ENCODE measurements at regions not wholly inside any gene's neighbourhood (a gene's known extent, or its start where the extent isn't known, plus 50 kb on each side); places are given as distances from the start of the nearest gene placed in this dataset.

DNA sequence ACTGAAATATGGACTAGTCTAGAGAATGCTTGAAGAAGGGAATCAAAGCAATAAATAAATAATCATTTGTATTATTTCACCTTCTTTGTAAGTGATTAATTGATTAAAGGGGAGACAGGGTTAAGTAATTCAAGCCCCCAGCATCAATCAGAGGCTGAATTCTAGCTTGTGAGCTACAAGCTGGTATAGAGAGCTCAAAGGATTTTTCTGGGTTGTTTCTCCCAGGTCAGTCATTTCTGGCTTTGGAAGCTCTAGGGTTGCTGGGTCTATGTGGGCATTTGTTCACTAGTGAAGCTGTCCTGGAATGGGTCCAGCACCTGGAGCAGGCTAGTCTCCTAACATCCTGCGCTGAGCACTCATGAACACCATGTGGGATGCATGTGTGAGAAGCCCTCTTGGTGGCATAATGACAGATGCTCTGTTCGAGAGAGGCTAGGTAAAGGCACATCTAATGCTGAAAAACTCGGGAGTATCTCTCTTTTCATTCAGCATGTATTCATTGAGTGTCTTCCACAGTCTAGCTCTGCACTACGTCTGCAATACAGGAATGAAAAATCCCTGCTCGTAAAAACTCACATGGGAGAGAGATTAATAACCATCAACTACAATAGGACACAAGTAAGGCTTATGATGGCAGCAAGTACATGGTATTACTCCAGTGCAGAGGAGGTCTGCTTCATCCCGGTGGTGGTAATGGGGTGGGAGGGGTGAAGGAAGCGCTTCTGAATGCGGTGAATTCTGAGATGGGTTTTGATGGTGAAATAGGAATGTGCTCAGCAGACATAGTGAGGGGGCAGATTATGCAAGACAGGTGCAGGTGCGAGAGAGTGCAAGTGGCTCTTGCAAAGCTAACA lies 68.0 kb upstream of the NRP1 start:
- no peak overlapping the region for H2BK20ac ChIP-seq (ENCODE audit: low read length)
- ChIA-PET CTCF (ENCODE audit: partially characterized antibody) (interaction anchor here (0.6 kb wide), 1 partner anchor 353 kb away, joined by 3 read pairs; no protein-coding TSS in a partner anchor), POLR2A (ENCODE audit: partially characterized antibody) (no interaction called here)
- H3K14ac ChIP-seq (ENCODE audit: insufficient read length), result no peak overlapping the region
- H3K56ac ChIP-seq (replicated peaks; ENCODE audit: insufficient read length, low read depth, low read length), result no peak overlapping the region
- no peaks in the 10 kb centered on the region for H3K4me1 ChIP-seq (replicated peaks in 1 of 4; ENCODE audit: control insufficient read depth in 3 of 4, insufficient read depth in 4 of 4, low read length in 3 of 4)
- 83% methylated on average over 9 of the region's 9 CpGs; no CpG with 5 or more reads in 1 of the 2 experiments for WGBS, 2 experiments (ENCODE audit: extremely low coverage in 1 of 2, insufficient coverage in 1 of 2, insufficient read length in 1 of 2, insufficient replicate concordance in 2 of 2, low coverage in 1 of 2, low lambda C conversion rate in 2 of 2, missing lambda C conversion rate in 1 of 2)
- H3K23ac ChIP-seq (ENCODE audit: insufficient read length), result no peak overlapping the region
- H3K23me2 ChIP-seq (ENCODE audit: low read depth, low read length), result no peaks in the 10 kb centered on the region
- no peaks in the 10 kb centered on the region for H4K20me1 ChIP-seq (replicated peaks in 1 of 2; ENCODE audit: control insufficient read depth in 1 of 2, insufficient read depth in 2 of 2, low read length in 2 of 2)
- H3K79me2 ChIP-seq (ENCODE audit: control insufficient read depth in 1 of 2, insufficient read depth in 2 of 2, low read length in 2 of 2), result 0 out of 4 replicates have a peak, but pooled peaks cover 0 to 3% of the 10 kb centered on the region in 2 experiments
- H3K36me3 ChIP-seq (ENCODE audit: control insufficient read depth in 2 of 4, insufficient read depth in 4 of 4, low read length in 3 of 4), result no peaks in the 10 kb centered on the region
- H3K27ac ChIP-seq (ENCODE audit: low read depth, low read length), result no peak overlapping the region
- H4K5ac ChIP-seq (ENCODE audit: insufficient read length, low read depth, low read length), result no peak overlapping the region
- H3K27me3 ChIP-seq (replicated peaks in 1 of 4; ENCODE audit: control insufficient read depth in 3 of 4, extremely low read depth in 1 of 4, insufficient read depth in 3 of 4, low read length in 3 of 4), result peaks cover 0 to 1% (median 0%) of the 10 kb centered on the region in 4 experiments; a peak in 1 of 7 replicates
- no peak overlapping the region for H2BK120ac ChIP-seq (replicated peaks; ENCODE audit: low read depth, low read length)
- FAIRE-seq, result no peak
- H3K9ac ChIP-seq (replicated peaks in 1 of 4; ENCODE audit: extremely low read depth in 1 of 4, low read depth in 3 of 4, low read length in 3 of 4), result no peak overlapping the region
- no peak overlapping the region for H4K91ac ChIP-seq (replicated peaks; ENCODE audit: insufficient read length, low read length)
- no peak overlapping the region for H3K4ac ChIP-seq (replicated peaks; ENCODE audit: insufficient read length, low read depth, low read length)
- H2AFZ ChIP-seq (ENCODE audit: low read length), result no peak overlapping the region
- H3K9me3 ChIP-seq (ENCODE audit: insufficient read depth in 2 of 2, low read depth in 1 of 2, low read length in 1 of 2), result no peaks in the 10 kb centered on the region
- H2BK12ac ChIP-seq (ENCODE audit: low read depth, low read length), result no peak overlapping the region
- H3K18ac ChIP-seq (ENCODE audit: extremely low read depth, low read length), result no peak overlapping the region
- no peak overlapping the region for H2BK15ac ChIP-seq (ENCODE audit: low read length)
- H2BK5ac ChIP-seq (ENCODE audit: low read depth, low read length), result no peak overlapping the region
- H3K4me3 ChIP-seq (ENCODE audit: extremely low read depth in 1 of 4, insufficient read depth in 2 of 4, low read depth in 3 of 4, low read length in 4 of 4), result no peak overlapping the region
- no peaks in the 10 kb centered on the region for H3K79me1 ChIP-seq (ENCODE audit: low read depth, low read length)
- no peak overlapping the region for H4K8ac ChIP-seq (ENCODE audit: extremely low read depth, insufficient read depth, low read length)
- DNase-seq (ENCODE audit: low read depth in 1 of 2, low spot score in 2 of 2), result no peak
- H3K4me2 ChIP-seq (ENCODE audit: insufficient read depth in 1 of 2, low read depth in 2 of 2, low read length in 2 of 2), result no peak overlapping the region; a peak in 1 of 4 replicates
- no peak overlapping the region for H2AK5ac ChIP-seq (ENCODE audit: low read depth, low read length)
- TF ChIP-seq KDM5A (IDR thresholded peaks at IDR 0.05; ENCODE audit: low read length) (no peak), SP4 (IDR thresholded peaks at IDR 0.05; ENCODE audit: low read length) (no peak), BCL11A (IDR thresholded peaks at IDR 0.05; ENCODE audit: low read depth in 2 of 2, low read length in 2 of 2) (no peak), SIN3A (conservative IDR thresholded peaks at IDR 0.05 in 1 of 2, IDR thresholded peaks at IDR 0.05 in 1 of 2; ENCODE audit: low read depth in 1 of 2, low read length in 2 of 2) (no peak), JUND (IDR thresholded peaks at IDR 0.05; ENCODE audit: low read length) (no peak), HDAC6 (IDR thresholded peaks at IDR 0.05; ENCODE audit: low read depth, low read length) (no peak), TCF12 (IDR thresholded peaks at IDR 0.05; ENCODE audit: low read depth, low read length) (no peak), TBP (IDR thresholded peaks at IDR 0.05; ENCODE audit: low read depth, low read length) (no peak), POLR2AphosphoS5 (IDR thresholded peaks at IDR 0.05; ENCODE audit: low read depth, low read length) (no peak), POLR2A (IDR thresholded peaks at IDR 0.05; ENCODE audit: control extremely low read depth in 1 of 2, low read depth in 2 of 2, low read length in 2 of 2) (no peak), GTF2F1 (IDR thresholded peaks at IDR 0.05; ENCODE audit: borderline replicate concordance, low read depth, low read length) (no peak), TEAD4 (IDR thresholded peaks at IDR 0.05; ENCODE audit: low read depth, low read length) (no peak), KDM1A (IDR thresholded peaks at IDR 0.05; ENCODE audit: borderline replicate concordance, low read length) (no peak)
- TF ChIP-seq, protein P1, sequence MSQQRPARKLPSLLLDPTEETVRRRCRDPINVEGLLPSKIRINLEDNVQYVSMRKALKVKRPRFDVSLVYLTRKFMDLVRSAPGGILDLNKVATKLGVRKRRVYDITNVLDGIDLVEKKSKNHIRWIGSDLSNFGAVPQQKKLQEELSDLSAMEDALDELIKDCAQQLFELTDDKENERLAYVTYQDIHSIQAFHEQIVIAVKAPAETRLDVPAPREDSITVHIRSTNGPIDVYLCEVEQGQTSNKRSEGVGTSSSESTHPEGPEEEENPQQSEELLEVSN (IDR thresholded peaks at IDR 0.05), result no peak

Data from H1 (cell line).